ENCODE measurements at regions not wholly inside any gene's neighbourhood (a gene's known extent, or its start where the extent isn't known, plus 50 kb on each side); places are given as distances from the start of the nearest gene placed in this dataset.

DNA sequence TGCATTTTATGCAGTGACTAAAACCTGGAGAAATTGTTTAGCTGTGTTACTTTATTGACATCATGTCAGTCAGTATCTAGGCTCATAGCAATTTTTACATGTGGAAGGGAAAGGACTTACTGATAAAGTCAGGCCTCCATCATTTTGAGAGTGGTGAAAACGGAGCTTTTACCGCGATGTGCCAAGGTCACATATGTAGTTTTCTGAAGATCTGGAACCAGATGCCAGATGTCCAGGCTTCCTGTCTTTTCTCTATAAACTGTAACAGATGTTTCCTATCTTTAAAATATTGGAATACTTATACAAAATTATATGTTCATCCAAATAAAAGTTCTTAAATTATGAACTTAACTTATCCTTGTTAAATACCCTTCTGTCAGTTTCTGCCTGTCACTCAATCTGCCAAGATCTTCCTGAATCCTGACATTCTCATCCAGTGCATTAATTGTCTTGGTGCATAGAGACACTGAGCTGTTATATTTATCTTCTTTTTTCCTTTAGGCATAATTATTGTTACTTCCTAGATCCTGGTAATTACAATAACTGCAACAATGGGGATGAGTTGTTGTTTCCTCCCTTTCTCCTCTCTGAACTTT is 1646.2 kb upstream of the TENM3 start:
- no peaks in the 10 kb centered on the region for H3K4me1 ChIP-seq (ENCODE audit: control insufficient read depth in 1 of 2, extremely low read depth in 1 of 2, insufficient read depth in 2 of 2, low read length in 2 of 2)
- no peak overlapping the region for H3K4me3 Mint-ChIP-seq
- H3K27ac ChIP-seq (ENCODE audit: low read length), result no peak overlapping the region
- DNase-seq (no peak), ATAC-seq (replicated peaks in 1 of 4) (no peak)
- peaks cover 2 to 11% (median 9%) of the 10 kb centered on the region in 3 donors for H3K9me3 Mint-ChIP-seq
- no peak overlapping the region for H3K4me3 ChIP-seq (ENCODE audit: control insufficient read depth in 1 of 2, extremely low read depth in 1 of 2, low read length in 1 of 2)
- no CpG with 5 or more reads among the region's 3 CpGs for WGBS (ENCODE audit: insufficient coverage)
- ChIA-PET POLR2A (interaction anchor here in 1 of 2 donors (0.6 kb wide), 1 partner anchor 17 kb away, joined by 5 read pairs; no protein-coding TSS in a partner anchor), CTCF (no interaction called here)
- H3K36me3 Mint-ChIP-seq, result no peaks in the 10 kb centered on the region
- no peaks in the 10 kb centered on the region for H3K27me3 Mint-ChIP-seq
- H3K27me3 ChIP-seq (replicated peaks in 1 of 2; ENCODE audit: control insufficient read depth in 2 of 2, extremely low read depth in 1 of 2, insufficient read depth in 2 of 2, low read length in 1 of 2), result no peaks in the 10 kb centered on the region
- no peaks in the 10 kb centered on the region for H3K4me1 Mint-ChIP-seq
- no peaks in the 10 kb centered on the region for H3K36me3 ChIP-seq (ENCODE audit: control insufficient read depth in 2 of 2, extremely low read depth in 1 of 2, insufficient read depth in 1 of 2, low read length in 1 of 2)
- no peaks in the 10 kb centered on the region for H3K9me3 ChIP-seq
- H3K27ac Mint-ChIP-seq, result no peak overlapping the region

DNA sequence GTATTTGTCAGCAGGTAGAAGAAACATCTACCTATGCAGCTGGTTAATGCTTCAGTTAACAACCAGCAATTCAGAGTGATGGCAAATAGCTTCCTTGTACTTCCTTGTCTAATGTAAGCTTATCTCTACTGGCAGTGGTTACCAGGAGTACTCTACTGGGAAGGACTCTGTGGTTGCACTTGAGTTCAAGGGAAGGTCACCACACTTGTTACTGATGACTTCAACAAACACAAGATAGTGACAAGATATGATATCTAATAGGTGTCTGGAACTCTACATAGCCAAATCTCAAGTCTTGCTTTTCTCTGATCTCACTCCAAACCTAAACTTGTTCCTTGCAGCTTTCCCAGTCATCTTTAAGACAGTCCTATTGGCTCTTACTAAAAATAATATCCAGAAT is 1644.9 kb upstream of the TENM3 start:
- Histone ChIP-seq H3K27ac (ENCODE audit: low read length) (no peak overlapping the region), H3K36me3 (ENCODE audit: control insufficient read depth in 2 of 2, extremely low read depth in 1 of 2, insufficient read depth in 1 of 2, low read length in 1 of 2) (no peaks in the 10 kb centered on the region), H3K27me3 (replicated peaks in 1 of 2; ENCODE audit: control insufficient read depth in 2 of 2, extremely low read depth in 1 of 2, insufficient read depth in 2 of 2, low read length in 1 of 2) (no peaks in the 10 kb centered on the region), H3K9me3 (no peaks in the 10 kb centered on the region), H3K4me1 (ENCODE audit: control insufficient read depth in 1 of 2, extremely low read depth in 1 of 2, insufficient read depth in 2 of 2, low read length in 2 of 2) (no peaks in the 10 kb centered on the region), H3K4me3 (ENCODE audit: control insufficient read depth in 1 of 2, extremely low read depth in 1 of 2, low read length in 1 of 2) (no peak overlapping the region)
- Mint-ChIP-seq H3K27me3 (no peaks in the 10 kb centered on the region), H3K9me3 (peaks cover 0 to 9% (median 7%) of the 10 kb centered on the region in 3 donors), H3K27ac (no peak overlapping the region), H3K4me1 (no peaks in the 10 kb centered on the region), H3K4me3 (no peak overlapping the region), H3K36me3 (no peaks in the 10 kb centered on the region)
- DNase-seq (no peak), ATAC-seq (replicated peaks in 1 of 4) (no peak)
- CTCF ChIA-PET, result interaction anchor here in 1 of 2 donors (0.7 kb wide), 1 partner anchor 908 kb away, joined by 3 read pairs; no protein-coding TSS in a partner anchor
- POLR2A ChIA-PET, result no interaction called here

DNA sequence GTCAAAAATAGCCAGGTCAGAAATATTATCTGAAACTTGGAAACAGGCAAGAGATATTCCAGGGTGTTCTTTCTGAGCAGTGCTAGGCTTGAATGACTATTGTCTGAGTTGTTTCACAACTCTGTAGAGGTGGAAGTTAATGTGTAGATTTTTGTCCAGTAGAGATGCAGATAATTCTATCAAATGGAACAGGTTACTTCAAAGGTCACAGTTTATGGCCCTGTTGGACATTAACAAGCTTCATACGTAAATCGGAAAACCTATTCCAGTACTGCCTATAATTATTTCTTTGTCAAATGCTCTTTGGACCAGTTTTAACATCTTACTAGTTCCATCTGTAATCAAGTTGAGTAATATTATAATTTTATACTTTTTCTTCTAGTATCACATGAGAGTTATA is 1639.4 kb upstream of the TENM3 start:
- no peak overlapping the region for H3K4me3 Mint-ChIP-seq
- ChIA-PET CTCF (no interaction called here), POLR2A (no interaction called here)
- H3K36me3 Mint-ChIP-seq, result no peaks in the 10 kb centered on the region
- DNase-seq (no peak), ATAC-seq (replicated peaks in 1 of 4) (no peak)
- no peak overlapping the region for H3K27ac Mint-ChIP-seq
- no peaks in the 10 kb centered on the region for H3K27me3 ChIP-seq (replicated peaks in 1 of 2; ENCODE audit: control insufficient read depth in 2 of 2, extremely low read depth in 1 of 2, insufficient read depth in 2 of 2, low read length in 1 of 2)
- H3K9me3 Mint-ChIP-seq, result peaks cover 3 to 23% (median 7%) of the 10 kb centered on the region in 3 donors
- H3K4me1 ChIP-seq (ENCODE audit: control insufficient read depth in 1 of 2, extremely low read depth in 1 of 2, insufficient read depth in 2 of 2, low read length in 2 of 2), result no peaks in the 10 kb centered on the region
- H3K27ac ChIP-seq (ENCODE audit: low read length), result no peak overlapping the region
- WGBS (ENCODE audit: insufficient coverage), result no CpG with 5 or more reads among the region's 2 CpGs
- H3K36me3 ChIP-seq (ENCODE audit: control insufficient read depth in 2 of 2, extremely low read depth in 1 of 2, insufficient read depth in 1 of 2, low read length in 1 of 2), result no peaks in the 10 kb centered on the region
- H3K27me3 Mint-ChIP-seq, result no peaks in the 10 kb centered on the region
- H3K4me1 Mint-ChIP-seq, result no peaks in the 10 kb centered on the region
- H3K4me3 ChIP-seq (ENCODE audit: control insufficient read depth in 1 of 2, extremely low read depth in 1 of 2, low read length in 1 of 2), result no peak overlapping the region
- H3K9me3 ChIP-seq, result no peaks in the 10 kb centered on the region

DNA sequence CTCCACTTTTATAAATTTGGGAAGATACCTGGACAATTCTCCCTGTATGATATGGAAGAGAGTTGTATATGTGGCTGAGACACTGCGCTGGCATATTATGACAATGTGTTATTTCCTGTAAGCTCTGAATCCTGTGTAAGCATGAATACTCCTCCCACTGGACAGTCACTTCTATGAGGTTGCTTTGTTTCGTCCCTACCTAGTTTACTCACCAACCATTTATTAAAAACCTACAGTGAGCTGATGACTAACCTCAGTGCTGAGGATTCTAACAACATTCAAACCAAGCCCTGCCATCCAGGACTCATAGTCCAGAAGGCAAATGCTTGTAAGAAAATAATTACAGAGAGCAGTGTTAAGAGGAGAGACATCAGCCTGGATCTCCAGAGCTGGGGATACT is 1632.9 kb upstream of the TENM3 start:
- no peaks in the 10 kb centered on the region for H3K27me3 ChIP-seq (replicated peaks in 1 of 2; ENCODE audit: control insufficient read depth in 2 of 2, extremely low read depth in 1 of 2, insufficient read depth in 2 of 2, low read length in 1 of 2)
- Mint-ChIP-seq H3K4me1 (no peaks in the 10 kb centered on the region), H3K9me3 (peaks cover 3 to 19% (median 5%) of the 10 kb centered on the region in 3 donors), H3K4me3 (no peak overlapping the region), H3K27ac (no peak overlapping the region), H3K27me3 (no peaks in the 10 kb centered on the region), H3K36me3 (no peaks in the 10 kb centered on the region)
- H3K36me3 ChIP-seq (ENCODE audit: control insufficient read depth in 2 of 2, extremely low read depth in 1 of 2, insufficient read depth in 1 of 2, low read length in 1 of 2), result no peaks in the 10 kb centered on the region
- ATAC-seq (replicated peaks in 1 of 4), result no peak
- H3K4me3 ChIP-seq (ENCODE audit: control insufficient read depth in 1 of 2, extremely low read depth in 1 of 2, low read length in 1 of 2), result no peak overlapping the region
- no peaks in the 10 kb centered on the region for H3K9me3 ChIP-seq
- no peak overlapping the region for H3K27ac ChIP-seq (ENCODE audit: low read length)
- no peak for DNase-seq
- ChIA-PET CTCF (no interaction called here), POLR2A (no interaction called here)
- H3K4me1 ChIP-seq (ENCODE audit: control insufficient read depth in 1 of 2, extremely low read depth in 1 of 2, insufficient read depth in 2 of 2, low read length in 2 of 2), result no peaks in the 10 kb centered on the region
- 57% methylated on average over 1 of the region's 2 CpGs for WGBS (ENCODE audit: insufficient coverage)

DNA sequence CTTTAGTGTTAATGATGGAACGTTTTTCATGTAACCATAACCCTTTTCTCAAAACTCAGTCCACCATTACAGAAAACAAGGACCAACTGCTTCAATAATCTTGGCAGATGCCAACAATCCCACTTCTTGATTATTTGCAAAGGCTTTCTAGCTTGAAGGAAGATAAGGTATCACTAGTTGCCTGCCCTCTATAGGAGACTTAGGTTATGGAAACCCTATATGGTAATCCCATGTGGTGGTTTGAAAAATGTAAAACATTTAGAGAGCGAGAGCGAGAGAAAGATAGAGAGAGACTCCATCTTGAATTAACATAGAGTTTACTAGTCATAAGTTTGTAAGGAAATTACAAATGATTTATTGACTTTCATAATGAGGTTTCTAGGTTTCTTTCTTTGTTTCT is 1627.5 kb upstream of the TENM3 start:
- ChIA-PET POLR2A (no interaction called here), CTCF (no interaction called here)
- Mint-ChIP-seq H3K4me1 (no peaks in the 10 kb centered on the region), H3K4me3 (no peak overlapping the region), H3K36me3 (no peaks in the 10 kb centered on the region), H3K27ac (no peak overlapping the region), H3K9me3 (peaks cover 0 to 3% (median 0%) of the 10 kb centered on the region in 3 donors), H3K27me3 (no peaks in the 10 kb centered on the region)
- WGBS (ENCODE audit: insufficient coverage), result no CpG with 5 or more reads among the region's 3 CpGs
- Histone ChIP-seq H3K4me1 (ENCODE audit: control insufficient read depth in 1 of 2, extremely low read depth in 1 of 2, insufficient read depth in 2 of 2, low read length in 2 of 2) (no peaks in the 10 kb centered on the region), H3K4me3 (ENCODE audit: control insufficient read depth in 1 of 2, extremely low read depth in 1 of 2, low read length in 1 of 2) (no peak overlapping the region), H3K36me3 (ENCODE audit: control insufficient read depth in 2 of 2, extremely low read depth in 1 of 2, insufficient read depth in 1 of 2, low read length in 1 of 2) (no peaks in the 10 kb centered on the region), H3K27ac (ENCODE audit: low read length) (no peak overlapping the region), H3K27me3 (replicated peaks in 1 of 2; ENCODE audit: control insufficient read depth in 2 of 2, extremely low read depth in 1 of 2, insufficient read depth in 2 of 2, low read length in 1 of 2) (no peaks in the 10 kb centered on the region), H3K9me3 (no peaks in the 10 kb centered on the region)
- DNase-seq (no peak), ATAC-seq (replicated peaks in 1 of 4) (no peak)

DNA sequence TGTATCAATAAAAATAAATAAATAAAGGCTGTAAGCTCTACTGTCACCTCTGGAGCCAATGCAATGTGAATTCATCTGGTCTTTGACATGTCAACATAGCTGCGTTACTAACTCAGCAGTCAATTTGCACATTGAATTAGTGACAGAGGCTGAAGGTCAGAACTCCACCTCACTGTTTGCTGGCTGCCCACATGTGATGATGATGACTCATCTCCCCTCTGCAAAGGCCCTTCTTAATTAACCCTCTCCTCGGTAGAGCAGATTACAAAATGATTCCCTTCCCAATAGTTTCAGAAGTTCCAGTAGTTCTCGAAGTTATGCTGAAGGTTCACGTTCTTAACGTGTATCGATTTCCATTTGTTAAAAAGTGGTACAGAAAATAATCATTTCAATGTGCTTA is 1626.0 kb upstream of the TENM3 start:
- H3K27me3 ChIP-seq (replicated peaks in 1 of 2; ENCODE audit: control insufficient read depth in 2 of 2, extremely low read depth in 1 of 2, insufficient read depth in 2 of 2, low read length in 1 of 2), result no peaks in the 10 kb centered on the region
- no peaks in the 10 kb centered on the region for H3K9me3 ChIP-seq
- no peak overlapping the region for H3K27ac ChIP-seq (ENCODE audit: low read length)
- H3K36me3 ChIP-seq (ENCODE audit: control insufficient read depth in 2 of 2, extremely low read depth in 1 of 2, insufficient read depth in 1 of 2, low read length in 1 of 2), result no peaks in the 10 kb centered on the region
- no peaks in the 10 kb centered on the region for H3K4me1 ChIP-seq (ENCODE audit: control insufficient read depth in 1 of 2, extremely low read depth in 1 of 2, insufficient read depth in 2 of 2, low read length in 2 of 2)
- WGBS (ENCODE audit: insufficient coverage), result 93% methylated on average over 1 of the region's 6 CpGs
- H3K4me3 ChIP-seq (ENCODE audit: control insufficient read depth in 1 of 2, extremely low read depth in 1 of 2, low read length in 1 of 2), result no peak overlapping the region
- H3K27ac Mint-ChIP-seq, result no peak overlapping the region
- POLR2A ChIA-PET, result no interaction called here
- peaks cover 0 to 4% (median 3%) of the 10 kb centered on the region in 3 donors for H3K9me3 Mint-ChIP-seq
- H3K27me3 Mint-ChIP-seq, result no peaks in the 10 kb centered on the region
- no peaks in the 10 kb centered on the region for H3K4me1 Mint-ChIP-seq
- DNase-seq (no peak), ATAC-seq (replicated peaks in 1 of 4) (no peak)
- CTCF ChIA-PET, result no interaction called here
- no peaks in the 10 kb centered on the region for H3K36me3 Mint-ChIP-seq
- no peak overlapping the region for H3K4me3 Mint-ChIP-seq

DNA sequence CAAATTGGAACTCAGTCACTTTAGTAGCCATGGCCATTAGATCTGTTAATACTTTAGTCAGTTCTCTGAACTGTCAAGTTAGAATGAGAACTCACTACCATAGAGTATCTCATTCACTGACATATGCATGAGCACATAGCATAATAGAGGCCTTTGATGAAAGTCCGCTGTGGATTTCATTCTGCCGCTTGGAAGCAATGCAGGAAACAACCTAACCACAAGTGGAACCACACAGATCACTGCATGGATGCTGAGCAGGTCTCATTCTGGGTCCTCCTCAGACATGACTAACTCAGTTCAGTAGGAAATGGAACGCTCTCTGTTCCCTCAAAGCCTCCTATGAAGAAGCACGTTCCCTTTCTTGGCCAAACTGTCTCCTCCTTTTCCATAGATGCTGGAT is 1624.8 kb upstream of the TENM3 start:
- no peaks in the 10 kb centered on the region for H3K27me3 Mint-ChIP-seq
- WGBS (ENCODE audit: insufficient coverage), result 0% methylated on average over 2 of the region's 4 CpGs
- Histone ChIP-seq H3K4me3 (ENCODE audit: control insufficient read depth in 1 of 2, extremely low read depth in 1 of 2, low read length in 1 of 2) (no peak overlapping the region), H3K36me3 (ENCODE audit: control insufficient read depth in 2 of 2, extremely low read depth in 1 of 2, insufficient read depth in 1 of 2, low read length in 1 of 2) (no peaks in the 10 kb centered on the region), H3K4me1 (ENCODE audit: control insufficient read depth in 1 of 2, extremely low read depth in 1 of 2, insufficient read depth in 2 of 2, low read length in 2 of 2) (no peaks in the 10 kb centered on the region), H3K27me3 (replicated peaks in 1 of 2; ENCODE audit: control insufficient read depth in 2 of 2, extremely low read depth in 1 of 2, insufficient read depth in 2 of 2, low read length in 1 of 2) (no peaks in the 10 kb centered on the region), H3K27ac (ENCODE audit: low read length) (no peak overlapping the region), H3K9me3 (no peaks in the 10 kb centered on the region)
- no peak for ATAC-seq (replicated peaks in 1 of 4)
- H3K4me1 Mint-ChIP-seq, result no peaks in the 10 kb centered on the region
- POLR2A ChIA-PET, result no interaction called here
- no peak overlapping the region for H3K27ac Mint-ChIP-seq
- DNase-seq, result no peak
- no peaks in the 10 kb centered on the region for H3K36me3 Mint-ChIP-seq
- CTCF ChIA-PET, result no interaction called here
- peaks cover 0 to 4% (median 3%) of the 10 kb centered on the region in 3 donors for H3K9me3 Mint-ChIP-seq
- no peak overlapping the region for H3K4me3 Mint-ChIP-seq
